Testis (tissue), 2 donors: ENCODE measurements at regions not wholly inside any gene's neighbourhood (a gene's known extent, or its start where the extent isn't known, plus 50 kb on each side); places are given as distances from the start of the nearest gene placed in this dataset.

Source experiments
- POLR2A ChIP-seq: fragments of 450-650 bp; IDR thresholded peaks from one replicate; pipeline ENCODE4 v1.6.1; 2017; ENCODE audit warnings: antibody characterized with exemption, mild to moderate bottlenecking, moderate library complexity
- TF ChIP-seq, protein P1 (sequence below), 3 experiments: fragments of 450-650 bp in 2 of 3; fragments of 200-600 bp in 1 of 3; sonication (generic) in 1 of 3; IDR thresholded peaks; one replicate each; pipeline ENCODE4 v1.5.1; 2016 to 2019; ENCODE audit warnings: antibody characterized with exemption in 3 of 3, mild to moderate bottlenecking in 2 of 3, moderate library complexity in 1 of 3

DNA sequence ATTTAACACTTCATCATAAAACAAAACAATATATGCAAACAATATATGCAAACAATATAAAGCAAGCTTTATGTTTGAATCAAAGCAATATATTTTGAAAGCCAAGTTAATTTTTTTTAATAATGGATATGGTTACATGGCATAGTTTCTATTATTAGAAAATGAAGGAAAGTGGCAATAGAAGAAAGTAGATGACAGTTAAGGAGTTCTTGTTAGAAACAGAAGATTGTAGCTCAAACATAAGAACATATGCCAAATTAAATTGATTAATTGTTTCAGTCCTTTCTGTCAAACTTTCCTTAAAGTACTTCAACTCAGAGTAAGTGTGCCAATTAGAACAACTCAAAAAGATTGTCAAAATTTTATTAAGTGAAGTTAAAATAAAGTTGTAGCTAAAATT lies 1248.3 kb downstream of the SLC16A7 start:
- TF ChIP-seq, protein P1, sequence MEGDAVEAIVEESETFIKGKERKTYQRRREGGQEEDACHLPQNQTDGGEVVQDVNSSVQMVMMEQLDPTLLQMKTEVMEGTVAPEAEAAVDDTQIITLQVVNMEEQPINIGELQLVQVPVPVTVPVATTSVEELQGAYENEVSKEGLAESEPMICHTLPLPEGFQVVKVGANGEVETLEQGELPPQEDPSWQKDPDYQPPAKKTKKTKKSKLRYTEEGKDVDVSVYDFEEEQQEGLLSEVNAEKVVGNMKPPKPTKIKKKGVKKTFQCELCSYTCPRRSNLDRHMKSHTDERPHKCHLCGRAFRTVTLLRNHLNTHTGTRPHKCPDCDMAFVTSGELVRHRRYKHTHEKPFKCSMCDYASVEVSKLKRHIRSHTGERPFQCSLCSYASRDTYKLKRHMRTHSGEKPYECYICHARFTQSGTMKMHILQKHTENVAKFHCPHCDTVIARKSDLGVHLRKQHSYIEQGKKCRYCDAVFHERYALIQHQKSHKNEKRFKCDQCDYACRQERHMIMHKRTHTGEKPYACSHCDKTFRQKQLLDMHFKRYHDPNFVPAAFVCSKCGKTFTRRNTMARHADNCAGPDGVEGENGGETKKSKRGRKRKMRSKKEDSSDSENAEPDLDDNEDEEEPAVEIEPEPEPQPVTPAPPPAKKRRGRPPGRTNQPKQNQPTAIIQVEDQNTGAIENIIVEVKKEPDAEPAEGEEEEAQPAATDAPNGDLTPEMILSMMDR (IDR thresholded peaks at IDR 0.05), result no peak
- TF ChIP-seq POLR2A, result no peak
